Neuronal stem cell (in vitro differentiated cells): ENCODE measurements at regions not wholly inside any gene's neighbourhood (a gene's known extent, or its start where the extent isn't known, plus 50 kb on each side); places are given as distances from the start of the nearest gene placed in this dataset.

ENCODE experiments used
- DNase-seq: peaks from one replicate; pipeline ENCODE4 v3.0.0-alpha.2; 2013; ENCODE audit warnings: low spot score
- H2AFZ ChIP-seq: one replicate; pipeline ENCODE4 v1.6.1; 2013; ENCODE audit warnings: mild to moderate bottlenecking, low read length, inconsistent platforms
- H2AK5ac ChIP-seq: 2 replicates; pipeline ENCODE4 v1.6.1; 2013; ENCODE audit warnings: low read depth, mild to moderate bottlenecking, inconsistent platforms, low read length, moderate library complexity, mixed read lengths
- H2BK120ac ChIP-seq: 2 replicates; pipeline ENCODE4 v1.6.1; 2013; ENCODE audit warnings: low read depth, mild to moderate bottlenecking, inconsistent platforms, low read length, moderate library complexity, mixed read lengths
- H2BK12ac ChIP-seq: one replicate; pipeline ENCODE4 v1.6.1; 2013; ENCODE audit warnings: low read length, inconsistent platforms
- H2BK15ac ChIP-seq: 2 replicates; pipeline ENCODE4 v1.6.1; 2013; ENCODE audit warnings: mild to moderate bottlenecking, low read length, inconsistent platforms, mixed read lengths
- H2BK5ac ChIP-seq: one replicate; pipeline ENCODE4 v1.6.1; 2013; ENCODE audit warnings: inconsistent platforms, mild to moderate bottlenecking, low read length, moderate library complexity
- H3K14ac ChIP-seq: one replicate; pipeline ENCODE4 v1.6.1; 2013; ENCODE audit warnings: low read length, inconsistent platforms
- H3K18ac ChIP-seq: 2 replicates; pipeline ENCODE4 v1.6.1; 2013; ENCODE audit warnings: low read length, inconsistent platforms
- H3K23ac ChIP-seq: 2 replicates; pipeline ENCODE4 v1.6.1; 2013; ENCODE audit warnings: low read depth, mild to moderate bottlenecking, mixed read lengths, low read length, inconsistent platforms; ENCODE audit not compliant: poor library complexity
- H3K27ac ChIP-seq: replicated peaks from 3 replicates; pipeline ENCODE4 v1.5.1; 2013; ENCODE audit warnings: low read length, inconsistent platforms
- H3K27me3 ChIP-seq, 3 experiments: 2 replicates each; pipeline ENCODE4 v1.6.1; 2013; ENCODE audit warnings: low read length in 3 of 3, mild to moderate bottlenecking in 2 of 3, inconsistent platforms in 1 of 3, low read depth in 1 of 3, mixed read lengths in 1 of 3, moderate library complexity in 1 of 3; ENCODE audit not compliant: control insufficient read depth in 3 of 3, insufficient read depth in 3 of 3
- H3K36me3 ChIP-seq, 2 donors: replicated peaks in 1 of 2; 2 replicates each; pipeline ENCODE4 v1.6.1; 2013; ENCODE audit warnings: low read length in 2 of 2; ENCODE audit not compliant: control insufficient read depth in 2 of 2, insufficient read depth in 2 of 2
- H3K4ac ChIP-seq: 2 replicates; pipeline ENCODE4 v1.6.1; 2013; ENCODE audit warnings: inconsistent platforms, mild to moderate bottlenecking, low read length, moderate library complexity
- H3K4me1 ChIP-seq, 2 donors: 1 replicate in 1 of 2; 2 replicates in 1 of 2; pipeline ENCODE4 v1.6.1; 2013; ENCODE audit warnings: low read length in 2 of 2, low read depth in 1 of 2; ENCODE audit not compliant: control insufficient read depth in 2 of 2, insufficient read depth in 1 of 2
- H3K4me2 ChIP-seq: one replicate; pipeline ENCODE4 v1.6.1; 2013; ENCODE audit warnings: mild to moderate bottlenecking, low read length, inconsistent platforms; ENCODE audit not compliant: insufficient read depth, poor library complexity, severe bottlenecking
- H3K4me3 ChIP-seq, 2 donors: 2 replicates each; pipeline ENCODE4 v1.5.1; 2013; ENCODE audit warnings: low read length in 2 of 2, mild to moderate bottlenecking in 2 of 2, inconsistent platforms in 1 of 2, moderate library complexity in 1 of 2
- H3K79me1 ChIP-seq: one replicate; pipeline ENCODE4 v1.6.1; 2013; ENCODE audit warnings: low read depth, mild to moderate bottlenecking, inconsistent platforms, low read length, moderate library complexity
- H3K9ac ChIP-seq: one replicate; pipeline ENCODE4 v1.6.1; 2013; ENCODE audit warnings: mild to moderate bottlenecking, low read depth, low read length, inconsistent platforms; ENCODE audit not compliant: poor library complexity
- H3K9me3 ChIP-seq, 2 donors: replicated peaks in 1 of 2; 2 replicates each; pipeline versions ENCODE3 to v1.6.1; 2013; ENCODE audit warnings: low read length in 2 of 2, mild to moderate bottlenecking in 2 of 2, inconsistent platforms in 1 of 2, low read depth in 1 of 2, mixed read lengths in 1 of 2, moderate library complexity in 1 of 2; ENCODE audit not compliant: control insufficient read depth in 2 of 2, insufficient read depth in 1 of 2
- H4K8ac ChIP-seq: one replicate; pipeline ENCODE4 v1.6.1; 2013; ENCODE audit warnings: low read depth, mild to moderate bottlenecking, inconsistent platforms, low read length, moderate library complexity
- H4K91ac ChIP-seq: one replicate; pipeline ENCODE4 v1.6.1; 2013; ENCODE audit warnings: low read length, low read depth, mild to moderate bottlenecking, inconsistent platforms; ENCODE audit not compliant: poor library complexity
- whole genome bisulfite sequencing, 2 donors: extraction: QIAGEN DNeasy Blood & Tissue Kit; methylation state at CpG; one replicate each; pipeline ENCODE4 v1.1.7; 2013; ENCODE audit warnings: missing lambda C conversion rate in 2 of 2, mixed read lengths in 1 of 2; ENCODE audit not compliant: insufficient read length in 2 of 2, insufficient replicate concordance in 1 of 2; ENCODE audit errors: extremely low coverage in 2 of 2; 5-methylcytosine and 5-hydroxymethylcytosine counted together

GRCh38 chr9:117887383-117887782, 183.2 kb downstream of the TLR4 start:
- Histone ChIP-seq H2AK5ac (no peak overlapping the region), H2AFZ (peak overlapping the region; percentile 21), H3K4me2 (no peak overlapping the region), H2BK12ac (no peak overlapping the region), H3K27ac (no peak overlapping the region), H3K4me3 (no peak overlapping the region), H4K8ac (no peak overlapping the region), H2BK120ac (no peak overlapping the region), H3K18ac (no peak overlapping the region), H3K9ac (no peak overlapping the region), H3K79me1 (no peaks in the 10 kb centered on the region), H4K91ac (no peak overlapping the region), H2BK5ac (no peak overlapping the region), H3K36me3 (no peaks in the 10 kb centered on the region), H3K9me3 (no peaks in the 10 kb centered on the region), H2BK15ac (no peak overlapping the region), H3K4me1 (peaks cover 0 to 3% of the 10 kb centered on the region in 2 donors), H3K23ac (no peak overlapping the region), H3K27me3 (no peaks in the 10 kb centered on the region), H3K14ac (no peak overlapping the region), H3K4ac (no peak overlapping the region)
- no CpG with 5 or more reads among the region's 2 CpGs for WGBS, 2 donors
- DNase-seq = no peak

DNA sequence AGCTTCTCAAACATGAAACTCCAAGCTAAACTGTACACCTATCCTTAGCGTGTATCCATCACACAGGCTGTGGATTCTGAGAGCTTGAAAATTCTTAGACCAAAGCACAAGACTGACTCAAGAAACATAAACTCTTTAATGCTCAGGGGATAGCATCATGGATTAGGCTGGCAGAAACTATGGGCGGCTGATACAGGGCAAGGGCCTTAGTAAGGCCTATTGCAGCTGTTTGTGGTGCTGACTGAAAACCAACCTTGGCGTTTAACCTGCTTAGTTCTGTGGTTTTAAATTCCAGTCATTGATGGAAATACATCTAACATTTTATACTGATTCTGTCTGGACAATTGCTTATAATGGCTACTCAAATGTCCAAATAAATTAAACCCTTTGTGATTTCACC, 183.7 kb downstream of the TLR4 start:
- H4K8ac ChIP-seq = no peak overlapping the region

DNA sequence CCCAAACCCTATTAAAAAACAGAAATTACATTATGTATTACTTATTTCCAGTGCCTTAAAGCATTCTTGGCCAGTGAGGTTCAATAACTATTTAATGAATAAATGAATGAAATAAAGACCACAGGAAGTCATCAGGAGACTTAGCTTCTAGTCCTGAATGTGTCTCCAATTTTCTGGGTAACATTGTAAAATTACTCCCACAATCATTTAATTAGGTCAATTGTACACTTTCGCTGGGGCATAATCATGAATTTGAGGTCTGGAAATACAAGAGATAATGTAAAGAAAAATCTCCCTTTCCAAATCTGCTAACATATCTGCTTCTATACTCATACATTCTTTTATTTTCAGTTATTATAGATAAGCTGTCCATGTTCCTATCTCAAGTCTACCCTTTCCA, 199.2 kb downstream of the TLR4 start:
- Histone ChIP-seq H3K4me1 (no peaks in the 10 kb centered on the region), H3K4me2 (no peak overlapping the region), H2AFZ (no peak overlapping the region), H3K36me3 (no peaks in the 10 kb centered on the region), H3K9ac (no peak overlapping the region), H3K9me3 (no peaks in the 10 kb centered on the region), H4K8ac (no peak overlapping the region), H2BK5ac (no peak overlapping the region), H3K4ac (no peak overlapping the region), H3K4me3 (no peak overlapping the region), H2AK5ac (no peak overlapping the region), H2BK120ac (no peak overlapping the region), H2BK15ac (no peak overlapping the region), H3K14ac (no peak overlapping the region), H3K23ac (no peak overlapping the region), H3K27ac (no peak overlapping the region), H3K18ac (no peak overlapping the region), H4K91ac (no peak overlapping the region), H2BK12ac (no peak overlapping the region), H3K27me3 (no peaks in the 10 kb centered on the region), H3K79me1 (no peaks in the 10 kb centered on the region)
- no peak for DNase-seq
- no CpG with 5 or more reads among the region's 1 CpG for WGBS, 2 donors

More for the DNA sequence above, 183.7 kb downstream of the TLR4 start:
- no peak overlapping the region for H3K27ac ChIP-seq
- H2BK120ac ChIP-seq = no peak overlapping the region
- H3K9ac ChIP-seq = no peak overlapping the region
- no peaks in the 10 kb centered on the region for H3K9me3 ChIP-seq
- no peak overlapping the region for H2BK12ac ChIP-seq
- no peak for DNase-seq
- no peak overlapping the region for H3K4me3 ChIP-seq
- no CpG with 5 or more reads among the region's 3 CpGs for WGBS, 2 donors
- H2BK5ac ChIP-seq = no peak overlapping the region
- H3K36me3 ChIP-seq = no peaks in the 10 kb centered on the region
- H2BK15ac ChIP-seq = no peak overlapping the region
- H3K79me1 ChIP-seq = no peaks in the 10 kb centered on the region
- no peak overlapping the region for H2AK5ac ChIP-seq
- H3K23ac ChIP-seq = no peak overlapping the region
- peaks cover 0 to 3% of the 10 kb centered on the region in 2 donors for H3K4me1 ChIP-seq
- H3K4ac ChIP-seq = no peak overlapping the region
- H4K91ac ChIP-seq = no peak overlapping the region
- H2AFZ ChIP-seq = no peak overlapping the region
- no peak overlapping the region for H3K4me2 ChIP-seq
- no peak overlapping the region for H3K14ac ChIP-seq
- H3K18ac ChIP-seq = no peak overlapping the region
- H3K27me3 ChIP-seq = no peaks in the 10 kb centered on the region

DNA sequence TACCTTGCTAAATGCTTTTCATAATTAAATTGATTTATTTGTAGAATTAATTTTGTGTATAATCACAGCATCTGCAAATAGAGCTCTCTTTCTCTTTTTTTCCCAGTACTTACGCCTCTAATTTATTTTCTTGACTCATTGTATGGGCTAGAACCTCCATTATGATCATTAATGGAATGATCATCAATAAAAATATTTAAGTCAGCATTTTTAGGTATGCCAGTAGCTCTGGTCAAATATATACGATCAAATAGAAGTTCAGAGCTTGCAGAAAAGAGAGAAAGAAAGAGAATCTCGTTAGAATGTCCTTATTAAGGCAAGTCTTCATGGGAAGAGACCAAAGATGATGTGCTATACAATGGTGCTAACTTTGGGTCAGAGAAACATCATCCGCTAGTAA, 202.6 kb downstream of the TLR4 start:
- Histone ChIP-seq H3K9ac (no peak overlapping the region), H2BK5ac (no peak overlapping the region), H3K79me1 (no peaks in the 10 kb centered on the region), H2BK15ac (no peak overlapping the region), H3K9me3 (peaks cover 0 to 3% of the 10 kb centered on the region in 2 donors), H2BK12ac (no peak overlapping the region), H3K4me2 (no peak overlapping the region), H3K27me3 (no peaks in the 10 kb centered on the region), H3K23ac (no peak overlapping the region), H2BK120ac (no peak overlapping the region), H3K4me1 (no peaks in the 10 kb centered on the region), H3K4me3 (no peak overlapping the region), H3K4ac (no peak overlapping the region), H3K36me3 (no peaks in the 10 kb centered on the region), H3K18ac (no peak overlapping the region), H3K14ac (no peak overlapping the region), H4K8ac (no peak overlapping the region), H3K27ac (no peak overlapping the region), H2AK5ac (no peak overlapping the region), H2AFZ (no peak overlapping the region), H4K91ac (no peak overlapping the region)
- WGBS, 2 donors = no CpG with 5 or more reads among the region's 4 CpGs
- no peak for DNase-seq
